Prostate gland (tissue), 2 donors: ENCODE measurements at regions not wholly inside any gene's neighbourhood (a gene's known extent, or its start where the extent isn't known, plus 50 kb on each side); places are given as distances from the start of the nearest gene placed in this dataset.

Experiments used
- DNase-seq: peaks from one replicate; pipeline ENCODE4 v3.0.0-alpha.2; 2019; ENCODE audit warnings: low spot score
- H3K27ac ChIP-seq, 2 donors: fragments of 200-600 bp; sonication (generic); 2 replicates each; pipeline ENCODE4 v1.5.1; 2017 to 2019
- H3K27me3 ChIP-seq: fragments of 200-600 bp; sonication (generic); replicated peaks from 2 replicates; pipeline ENCODE4 v1.5.1; 2019; ENCODE audit not compliant: insufficient read depth
- H3K36me3 ChIP-seq, 2 donors: fragments of 200-600 bp; sonication (generic); 1 replicate in 1 of 2; 2 replicates in 1 of 2; pipeline versions ENCODE4 v1.5.1 to v1.8.1; 2017 to 2019
- H3K4me1 ChIP-seq: fragments of 200-600 bp; sonication (generic); replicated peaks from 2 replicates; pipeline ENCODE4 v1.5.1; 2019
- H3K4me3 ChIP-seq, 2 donors: fragments of 200-600 bp; sonication (generic); 2 replicates each; pipeline ENCODE4 v1.5.1; 2017 to 2019
- H3K9me3 ChIP-seq: fragments of 200-600 bp; sonication (generic); 2 replicates; pipeline ENCODE4 v1.5.1; 2017
- POLR2A ChIP-seq: fragments of 450-650 bp; IDR thresholded peaks from one replicate; pipeline ENCODE4 v1.6.1; 2016; ENCODE audit warnings: antibody characterized with exemption, mild to moderate bottlenecking
- POLR2AphosphoS5 ChIP-seq: sonication (generic); formaldehyde crosslinking; IDR thresholded peaks from one replicate; pipeline ENCODE4 v1.6.1; 2017; ENCODE audit warnings: antibody characterized with exemption
- WGBS: methylation state at CpG from one replicate; pipeline ENCODE4 v1.1.5; 2018; 5-methylcytosine and 5-hydroxymethylcytosine counted together
- intact Hi-C: fragments of 100-400 bp; cut with DNase I; formaldehyde crosslinking; loops from one replicate; pipeline ENCODE4 v1.14.2; 2022
- TF ChIP-seq, protein P1 (sequence below), 4 experiments: fragments of 200-600 bp in 2 of 4; fragments of 450-650 bp in 2 of 4; sonication (generic) in 2 of 4; IDR thresholded peaks; 1 replicate in 3 of 4; 2 replicates in 1 of 4; pipeline ENCODE4 v1.5.1; 2016 to 2019; ENCODE audit warnings: antibody characterized with exemption in 4 of 4, mild to moderate bottlenecking in 2 of 4, moderate library complexity in 2 of 4

DNA sequence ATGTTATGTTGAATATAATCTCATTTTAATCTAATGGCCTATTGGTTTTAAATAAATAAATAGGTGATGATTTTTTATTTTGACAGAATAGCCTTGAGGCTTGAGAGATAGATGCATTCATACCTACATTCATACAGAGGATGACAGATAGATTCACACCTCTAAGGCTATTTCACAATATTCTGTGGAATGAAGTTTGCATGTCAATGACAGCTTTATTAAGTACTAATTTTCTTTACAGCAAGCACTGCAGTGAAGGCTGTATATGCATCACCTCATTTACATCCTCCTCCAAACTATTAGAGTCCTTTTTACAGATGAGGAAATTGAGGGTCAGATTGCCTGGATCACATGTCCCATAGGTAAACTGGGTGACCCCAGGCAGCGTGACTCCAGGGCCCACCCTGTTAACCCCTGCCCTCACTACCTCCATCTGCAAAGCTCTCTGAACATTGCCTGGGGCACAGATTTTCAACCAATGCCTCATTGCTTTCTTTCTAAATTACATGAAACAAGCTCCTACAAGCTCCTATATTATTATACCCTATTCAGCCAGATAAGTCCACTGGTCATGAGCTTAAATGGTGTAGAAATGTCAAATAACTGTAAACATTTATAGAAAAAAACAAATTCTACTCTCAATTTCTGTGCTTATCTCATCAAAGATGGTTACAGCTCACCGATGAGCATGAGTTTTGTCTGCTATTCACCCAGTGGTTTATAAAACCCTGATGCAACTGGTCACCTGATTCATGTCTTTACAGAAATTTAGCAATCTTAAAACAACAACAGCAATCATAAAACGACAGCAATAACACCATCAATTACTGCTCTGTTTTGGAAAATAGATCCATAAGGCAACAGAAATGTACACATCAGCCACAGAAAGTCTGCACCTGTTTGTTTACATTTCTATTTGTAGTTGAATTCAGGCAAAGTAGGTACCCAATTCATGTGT lies 338.0 kb downstream of the NSG2 start:
- no peak for DNase-seq
- 64% methylated on average over 3 of the region's 3 CpGs for WGBS
- H3K27me3 ChIP-seq, result no peaks in the 10 kb centered on the region

DNA sequence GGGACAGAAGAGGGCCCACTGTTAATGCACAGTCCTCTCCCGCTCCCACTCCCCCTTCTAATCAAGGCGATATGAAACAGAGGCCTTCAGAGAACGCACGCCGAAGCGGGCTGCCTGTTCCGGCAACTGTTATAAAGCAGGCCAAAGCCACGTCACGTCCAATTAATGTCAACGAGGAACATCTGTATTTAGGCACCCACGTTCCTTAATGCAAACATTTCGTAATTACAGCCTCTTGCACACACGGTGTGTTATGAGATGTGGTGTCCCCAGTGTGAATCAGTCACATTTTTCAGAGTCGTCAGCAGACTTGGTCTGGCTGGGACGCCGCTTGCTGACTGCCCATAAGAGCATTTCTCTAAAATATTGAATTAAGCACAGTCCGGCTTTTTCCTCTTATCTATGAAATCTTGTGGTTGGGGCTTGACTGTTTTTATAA lies 339.0 kb downstream of the NSG2 start:
- no peak for TF ChIP-seq POLR2A
- TF ChIP-seq, protein P1, sequence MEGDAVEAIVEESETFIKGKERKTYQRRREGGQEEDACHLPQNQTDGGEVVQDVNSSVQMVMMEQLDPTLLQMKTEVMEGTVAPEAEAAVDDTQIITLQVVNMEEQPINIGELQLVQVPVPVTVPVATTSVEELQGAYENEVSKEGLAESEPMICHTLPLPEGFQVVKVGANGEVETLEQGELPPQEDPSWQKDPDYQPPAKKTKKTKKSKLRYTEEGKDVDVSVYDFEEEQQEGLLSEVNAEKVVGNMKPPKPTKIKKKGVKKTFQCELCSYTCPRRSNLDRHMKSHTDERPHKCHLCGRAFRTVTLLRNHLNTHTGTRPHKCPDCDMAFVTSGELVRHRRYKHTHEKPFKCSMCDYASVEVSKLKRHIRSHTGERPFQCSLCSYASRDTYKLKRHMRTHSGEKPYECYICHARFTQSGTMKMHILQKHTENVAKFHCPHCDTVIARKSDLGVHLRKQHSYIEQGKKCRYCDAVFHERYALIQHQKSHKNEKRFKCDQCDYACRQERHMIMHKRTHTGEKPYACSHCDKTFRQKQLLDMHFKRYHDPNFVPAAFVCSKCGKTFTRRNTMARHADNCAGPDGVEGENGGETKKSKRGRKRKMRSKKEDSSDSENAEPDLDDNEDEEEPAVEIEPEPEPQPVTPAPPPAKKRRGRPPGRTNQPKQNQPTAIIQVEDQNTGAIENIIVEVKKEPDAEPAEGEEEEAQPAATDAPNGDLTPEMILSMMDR (IDR thresholded peaks at IDR 0.05), result no peak
- TF ChIP-seq POLR2AphosphoS5, result no peak
- H3K27me3 ChIP-seq, result no peaks in the 10 kb centered on the region
- WGBS, result 55% methylated on average over 17 of the region's 17 CpGs
- DNase-seq, result no peak
- intact Hi-C loops, result no loop called here
- no peaks in the 10 kb centered on the region for H3K4me1 ChIP-seq
- H3K36me3 ChIP-seq, result no peaks in the 10 kb centered on the region
- H3K4me3 ChIP-seq, result no peak overlapping the region
- H3K9me3 ChIP-seq, result no peaks in the 10 kb centered on the region
- no peak overlapping the region for H3K27ac ChIP-seq

More for the DNA sequence above, 338.0 kb downstream of the NSG2 start:
- Histone ChIP-seq H3K9me3 (no peaks in the 10 kb centered on the region), H3K27ac (no peak overlapping the region), H3K36me3 (no peaks in the 10 kb centered on the region), H3K4me1 (no peaks in the 10 kb centered on the region), H3K4me3 (no peak overlapping the region)
- TF ChIP-seq POLR2A (no peak), POLR2AphosphoS5 (no peak)
- TF ChIP-seq, protein P1 (IDR thresholded peaks at IDR 0.05), result no peak
- intact Hi-C loops, result no loop called here

DNA sequence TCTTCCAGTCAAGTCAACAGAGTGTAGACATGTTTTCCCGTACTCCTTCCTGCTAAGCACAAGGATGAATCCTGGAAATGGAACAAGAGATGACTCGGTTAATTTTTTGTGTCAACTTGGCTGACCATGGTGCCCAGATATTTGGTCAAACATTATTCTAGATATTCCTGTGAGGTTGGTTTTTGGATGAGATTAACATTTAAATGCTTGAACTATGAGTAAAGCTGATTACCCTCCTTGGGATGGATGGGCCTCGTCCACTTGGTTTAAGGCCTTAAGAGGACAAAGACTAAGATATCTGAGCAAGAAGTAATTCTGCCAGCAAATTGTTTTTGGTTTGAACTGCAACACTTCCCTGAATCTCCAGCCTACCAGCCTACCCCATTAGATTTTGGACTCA lies 338.1 kb upstream of the MSX2 start:
- Histone ChIP-seq H3K36me3 (no peaks in the 10 kb centered on the region), H3K4me1 (no peaks in the 10 kb centered on the region), H3K9me3 (no peaks in the 10 kb centered on the region), H3K27me3 (no peaks in the 10 kb centered on the region), H3K4me3 (no peak overlapping the region), H3K27ac (no peak overlapping the region)
- intact Hi-C loops, result no loop called here
- no peak for TF ChIP-seq POLR2A
- 94% methylated on average over 3 of the region's 3 CpGs for WGBS
- DNase-seq, result no peak

DNA sequence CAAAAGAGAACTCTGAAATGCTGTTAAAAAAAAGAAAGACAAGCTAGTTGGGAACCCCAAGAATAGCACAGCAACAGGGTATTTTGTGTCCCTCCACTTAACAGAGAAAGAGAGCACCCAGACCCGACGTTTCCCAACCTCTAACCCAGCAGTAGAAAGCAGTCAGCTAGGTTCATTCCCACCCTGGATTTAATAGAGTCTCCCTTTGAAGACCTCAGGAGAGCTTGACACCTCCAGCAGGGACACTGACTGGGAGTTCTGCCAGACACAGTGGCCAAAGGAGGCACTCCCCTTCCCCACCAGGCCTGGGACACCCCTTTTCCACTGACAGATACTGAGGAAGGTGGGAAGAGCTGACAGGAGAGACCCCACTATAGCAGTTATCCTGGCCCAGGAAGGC lies 337.5 kb upstream of the MSX2 start:
- Histone ChIP-seq H3K4me1 (no peaks in the 10 kb centered on the region), H3K27ac (no peak overlapping the region), H3K9me3 (no peaks in the 10 kb centered on the region), H3K36me3 (no peaks in the 10 kb centered on the region), H3K27me3 (no peaks in the 10 kb centered on the region), H3K4me3 (no peak overlapping the region)
- no peak for DNase-seq
- WGBS, result 57% methylated on average over 2 of the region's 2 CpGs
- intact Hi-C loops, result no loop called here
- TF ChIP-seq, protein P1 (IDR thresholded peaks at IDR 0.05), result no peak
- TF ChIP-seq POLR2A, result no peak
- TF ChIP-seq POLR2AphosphoS5, result no peak

DNA sequence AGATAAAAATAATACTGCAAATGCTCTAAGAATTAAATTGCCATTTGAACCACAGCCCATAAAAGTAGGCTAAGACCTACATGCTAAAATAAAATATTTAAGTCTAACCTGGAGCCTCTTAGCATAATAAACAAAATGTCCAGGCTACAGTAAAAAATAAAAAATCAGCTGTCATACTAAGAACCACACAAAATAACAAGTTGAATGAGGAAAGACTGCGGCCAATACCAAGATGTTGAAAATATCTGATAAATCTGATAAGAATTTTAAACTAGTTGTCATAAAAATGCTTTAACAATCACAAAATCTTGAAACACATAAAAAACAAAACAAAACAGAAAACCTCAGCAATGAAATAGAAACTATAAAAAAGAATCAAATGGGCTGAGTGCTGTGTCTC lies 336.9 kb upstream of the MSX2 start:
- 33% methylated on average over 1 of the region's 1 CpG for WGBS
- Histone ChIP-seq H3K36me3 (no peaks in the 10 kb centered on the region), H3K27ac (no peak overlapping the region), H3K9me3 (no peaks in the 10 kb centered on the region), H3K27me3 (no peaks in the 10 kb centered on the region), H3K4me3 (no peak overlapping the region), H3K4me1 (no peaks in the 10 kb centered on the region)
- intact Hi-C loops, result no loop called here
- DNase-seq, result no peak
- TF ChIP-seq POLR2A (no peak), POLR2AphosphoS5 (no peak)
- TF ChIP-seq, protein P1 (IDR thresholded peaks at IDR 0.05), result no peak
